ENCODE measurements at regions not wholly inside any gene's neighbourhood (a gene's known extent, or its start where the extent isn't known, plus 50 kb on each side); places are given as distances from the start of the nearest gene placed in this dataset.
"Not testable (repeated sequence)": the region's sequence is repeated elsewhere in the genome, so short reads cannot be mapped to it uniquely, and the experiment has no call there.

- TF ChIP-seq CTCF (conservative IDR thresholded peaks at IDR 0.05 in 1 of 2, IDR thresholded peaks at IDR 0.05 in 1 of 2; ENCODE audit: extremely low read depth in 1 of 2, insufficient read depth in 1 of 2, low read depth in 1 of 2, low read length in 2 of 2); EZH2 (IDR thresholded peaks at IDR 0.05; ENCODE audit: borderline replicate concordance, low read length): not testable (repeated sequence)
These were observed 209.8 kb upstream of the DDHD1 start for GRCh38 chr14:53362916-53363315.
